HG03460 (cell line): ENCODE measurements at regions not wholly inside any gene's neighbourhood (a gene's known extent, or its start where the extent isn't known, plus 50 kb on each side); places are given as distances from the start of the nearest gene placed in this dataset.

Experiments used
- ATAC-seq: cut with Tn5 transposase; IDR thresholded peaks from one replicate; pipeline ENCODE4 v1.9.1; 2021; ENCODE audit not compliant: unreplicated experiment

DNA sequence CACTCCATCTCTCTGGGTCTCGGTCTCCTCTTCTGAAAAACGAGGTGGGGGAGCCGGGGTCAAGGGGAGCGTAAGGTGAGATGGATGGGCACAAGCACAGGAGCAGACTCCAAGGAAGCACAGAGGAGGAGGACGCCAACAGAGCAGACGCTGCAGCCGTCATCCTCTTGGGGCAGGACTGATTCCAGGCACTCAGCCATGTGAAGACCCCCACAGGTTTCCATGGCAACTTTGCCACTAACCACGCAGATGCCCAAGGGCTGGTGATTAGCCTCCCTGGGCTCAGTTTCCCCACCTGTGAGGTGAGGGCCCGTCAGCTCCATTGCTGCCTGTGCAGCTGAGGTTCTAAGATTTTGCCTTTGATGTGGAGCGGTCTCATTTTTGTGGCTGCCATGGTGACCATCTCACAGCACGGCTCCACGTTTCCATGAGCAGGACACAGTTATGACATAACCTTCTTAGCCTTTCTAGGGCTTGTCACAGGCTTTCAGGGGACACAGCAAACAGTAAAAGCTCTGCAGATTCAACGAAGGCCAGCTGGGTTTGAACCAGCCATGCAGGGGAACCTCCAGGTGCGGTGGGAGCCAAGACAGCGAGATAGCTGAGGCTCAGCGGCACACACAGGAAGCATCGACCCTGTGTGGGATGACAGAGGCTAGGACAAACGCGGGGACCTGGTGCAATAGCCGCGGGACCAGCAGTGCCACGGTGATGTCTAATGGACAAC lies 170.3 kb downstream of the NUP210 start:
- ATAC-seq, result no peak

DNA sequence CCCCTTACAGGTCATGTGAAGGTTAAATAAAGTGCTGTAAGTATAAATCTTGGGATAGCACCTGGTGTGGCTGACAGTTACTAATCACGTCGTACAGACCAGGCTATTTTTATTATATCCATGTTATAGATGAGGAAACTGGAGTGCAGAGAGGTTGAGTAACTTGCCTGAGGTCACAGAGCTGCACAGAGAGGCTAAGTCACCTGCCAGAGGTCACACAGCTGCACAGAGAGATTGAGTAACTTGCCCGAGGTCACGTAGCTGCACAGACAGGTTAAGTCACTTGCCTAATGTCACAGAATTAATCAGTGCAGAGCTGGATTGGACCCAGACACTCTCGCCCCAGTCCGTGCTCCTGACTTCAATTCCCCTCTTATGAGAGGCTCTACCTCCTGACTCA lies 171.5 kb downstream of the NUP210 start:
- no peak for ATAC-seq

DNA sequence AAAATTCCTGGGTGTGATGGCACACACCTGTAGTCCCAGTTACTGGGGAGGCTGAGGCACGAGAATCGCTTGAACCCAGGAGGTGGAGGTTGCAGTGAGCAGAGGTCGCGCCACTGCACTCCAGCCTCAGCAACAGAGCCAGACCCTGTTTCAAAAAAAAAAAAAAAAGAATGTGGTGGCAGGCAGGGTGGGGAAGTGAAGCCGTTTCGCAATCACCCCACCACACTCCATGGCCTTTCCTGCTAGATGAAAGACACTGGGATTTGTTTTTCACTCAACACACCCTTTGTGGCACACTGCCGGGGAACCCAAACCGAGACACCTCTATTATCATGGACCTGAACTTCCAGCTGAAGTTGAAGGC lies 172.4 kb upstream of the IQSEC1 start:
- no peak for ATAC-seq

DNA sequence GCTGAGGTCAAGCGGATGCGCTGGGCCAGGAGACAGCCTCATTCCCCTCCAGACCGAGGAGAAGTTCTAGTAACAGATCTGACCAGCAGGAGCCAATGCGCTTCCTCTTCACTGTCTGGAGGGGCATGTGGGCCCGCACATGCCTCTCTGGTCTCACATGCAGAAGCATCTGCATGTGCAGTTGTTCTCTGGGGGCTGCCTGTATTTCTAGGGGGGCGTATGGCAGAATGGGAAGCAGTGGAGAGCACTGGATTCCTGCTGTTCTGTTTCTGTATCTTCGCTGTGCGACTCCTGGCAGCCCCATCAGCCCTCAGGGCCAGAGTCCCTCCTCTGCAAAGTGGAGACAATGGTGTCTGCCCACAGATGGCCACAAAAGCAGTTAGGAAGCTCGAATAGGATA lies 170.4 kb upstream of the IQSEC1 start:
- ATAC-seq, result no peak

DNA sequence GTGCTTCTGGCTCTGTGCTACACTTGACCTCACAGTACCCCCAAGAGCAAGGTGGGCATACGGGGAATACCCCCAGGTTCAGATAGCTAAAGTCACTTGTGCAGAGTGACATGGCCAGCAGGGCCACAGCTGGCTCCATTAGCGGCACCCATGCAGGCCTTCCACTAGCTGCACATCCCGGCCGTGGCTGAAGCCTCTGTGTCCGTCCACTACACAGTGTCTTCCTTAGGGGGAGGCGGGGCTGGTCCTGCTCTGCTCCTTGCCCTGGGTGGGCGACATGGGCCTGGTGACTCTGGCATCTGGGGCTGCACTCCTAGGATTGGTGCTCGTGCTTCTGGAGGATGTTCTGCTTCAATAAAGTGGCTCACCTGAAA lies 169.1 kb upstream of the IQSEC1 start:
- no peak for ATAC-seq

DNA sequence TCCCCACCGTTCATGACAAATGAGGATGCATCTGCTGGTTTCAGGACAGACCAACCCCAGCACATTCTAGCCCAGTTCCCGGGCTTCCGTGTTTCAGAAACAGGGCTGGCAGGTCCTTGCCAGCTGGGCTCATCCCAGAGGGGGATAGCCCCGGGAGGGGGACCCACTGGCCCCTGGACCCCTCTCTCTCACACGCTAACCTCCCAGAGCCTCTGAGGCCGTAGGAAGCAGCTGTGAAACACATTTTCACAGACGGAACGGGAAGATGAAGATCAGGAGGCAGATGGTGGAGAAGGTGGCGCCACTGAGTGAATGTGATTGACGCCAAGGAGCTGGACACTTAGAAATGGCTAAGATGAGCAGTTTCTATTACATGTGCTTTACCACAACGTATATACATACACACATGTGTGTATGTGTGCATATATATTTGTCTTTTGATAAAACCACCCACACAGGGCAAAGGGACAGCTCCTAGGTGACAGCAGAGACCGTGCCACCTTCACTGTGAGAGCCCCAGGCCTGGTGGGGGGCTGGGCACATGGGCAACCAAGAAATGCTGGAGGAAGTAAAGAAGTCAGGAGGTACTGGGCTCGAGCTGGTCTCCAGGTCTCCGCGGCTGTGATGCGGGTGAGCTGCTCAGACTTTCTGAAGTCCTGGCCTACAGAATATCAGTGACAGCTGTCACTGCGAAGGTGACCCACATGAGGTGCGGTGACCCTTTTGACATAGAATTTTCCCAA lies 168.6 kb upstream of the IQSEC1 start:
- no peak for ATAC-seq

DNA sequence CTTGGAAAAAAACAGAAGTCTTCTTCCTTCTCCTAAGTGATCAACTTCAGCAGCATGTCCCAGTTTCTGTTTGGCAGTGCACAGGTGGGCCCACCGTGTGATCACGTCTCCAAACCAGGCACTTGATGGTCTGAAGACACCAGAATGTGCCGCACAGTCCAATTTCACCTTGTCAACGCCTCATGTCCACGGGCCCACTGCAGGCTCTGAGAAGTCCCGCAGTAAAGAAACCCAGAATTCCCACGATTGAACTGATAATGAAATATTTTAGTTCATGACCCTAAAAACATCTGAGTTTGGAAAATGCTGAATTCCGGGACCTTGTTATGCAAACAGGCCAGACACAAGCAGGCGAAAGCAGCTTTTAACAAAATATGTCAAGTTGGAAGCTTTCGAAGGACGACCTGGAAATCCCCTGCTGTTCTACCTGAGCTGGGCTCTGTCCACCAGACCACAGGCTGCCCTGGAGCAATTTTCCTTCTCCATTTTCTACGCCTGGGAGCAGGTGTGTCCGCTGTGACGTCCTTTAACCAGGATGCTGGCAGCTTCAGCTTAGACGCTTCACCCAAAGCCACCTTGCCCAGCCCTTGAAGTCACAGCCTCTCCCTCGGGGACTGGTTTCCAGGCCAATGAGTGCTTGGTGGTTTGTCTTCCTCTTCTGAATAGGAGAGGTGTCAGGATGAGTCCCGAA lies 167.8 kb upstream of the IQSEC1 start:
- no peak for ATAC-seq

DNA sequence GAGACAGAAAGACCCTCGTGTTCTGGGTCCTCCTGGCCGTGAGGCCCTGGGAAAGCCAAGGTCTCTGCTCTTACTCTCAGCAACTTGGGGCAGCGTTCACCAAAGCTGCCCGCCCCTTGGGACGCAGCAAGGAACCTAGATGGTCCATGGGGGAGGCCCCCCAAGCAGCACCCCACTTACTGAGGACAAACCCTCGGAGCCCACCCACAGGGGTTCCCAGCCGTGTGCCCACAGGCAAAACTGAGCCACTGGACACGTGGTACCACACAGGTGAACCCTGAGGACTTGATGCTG lies 166.2 kb upstream of the IQSEC1 start:
- no peak for ATAC-seq

DNA sequence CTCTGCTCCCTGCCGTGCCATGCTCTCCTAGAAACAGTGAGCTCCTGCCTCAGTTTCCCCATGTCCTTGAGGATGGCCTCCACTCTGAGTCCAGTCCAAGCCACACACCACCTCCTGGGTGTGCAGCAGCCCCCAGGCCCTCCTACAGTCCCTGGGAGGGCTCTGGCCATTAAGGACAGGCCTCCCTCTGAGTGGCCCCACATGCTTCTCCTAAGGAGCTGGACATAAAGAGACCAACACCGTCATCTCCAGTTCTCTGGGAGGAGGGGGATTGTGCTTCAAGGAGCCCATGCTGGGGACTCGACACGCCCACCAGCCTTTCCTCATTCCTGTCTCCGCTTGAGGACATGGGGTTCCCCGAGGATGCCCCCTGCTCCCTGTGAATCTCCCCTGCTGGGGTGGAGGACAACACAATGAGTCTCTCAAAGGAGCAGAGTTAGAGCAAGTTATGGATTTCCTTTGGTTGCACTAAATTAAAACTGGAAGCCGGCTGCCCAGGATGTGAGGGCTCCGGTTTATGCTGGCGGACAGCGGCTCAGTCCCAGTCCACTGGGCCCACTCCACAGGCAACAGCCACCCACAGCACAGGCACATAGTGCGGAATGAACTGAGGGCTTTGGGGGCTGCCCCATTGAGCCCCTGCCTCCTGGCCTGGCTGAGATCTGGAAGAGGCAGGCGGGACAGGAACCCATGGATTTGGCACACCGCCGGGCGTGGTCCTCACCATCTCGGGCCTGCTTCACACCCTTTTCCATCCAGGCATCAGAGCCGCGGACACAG lies 165.6 kb upstream of the IQSEC1 start:
- no peak for ATAC-seq

DNA sequence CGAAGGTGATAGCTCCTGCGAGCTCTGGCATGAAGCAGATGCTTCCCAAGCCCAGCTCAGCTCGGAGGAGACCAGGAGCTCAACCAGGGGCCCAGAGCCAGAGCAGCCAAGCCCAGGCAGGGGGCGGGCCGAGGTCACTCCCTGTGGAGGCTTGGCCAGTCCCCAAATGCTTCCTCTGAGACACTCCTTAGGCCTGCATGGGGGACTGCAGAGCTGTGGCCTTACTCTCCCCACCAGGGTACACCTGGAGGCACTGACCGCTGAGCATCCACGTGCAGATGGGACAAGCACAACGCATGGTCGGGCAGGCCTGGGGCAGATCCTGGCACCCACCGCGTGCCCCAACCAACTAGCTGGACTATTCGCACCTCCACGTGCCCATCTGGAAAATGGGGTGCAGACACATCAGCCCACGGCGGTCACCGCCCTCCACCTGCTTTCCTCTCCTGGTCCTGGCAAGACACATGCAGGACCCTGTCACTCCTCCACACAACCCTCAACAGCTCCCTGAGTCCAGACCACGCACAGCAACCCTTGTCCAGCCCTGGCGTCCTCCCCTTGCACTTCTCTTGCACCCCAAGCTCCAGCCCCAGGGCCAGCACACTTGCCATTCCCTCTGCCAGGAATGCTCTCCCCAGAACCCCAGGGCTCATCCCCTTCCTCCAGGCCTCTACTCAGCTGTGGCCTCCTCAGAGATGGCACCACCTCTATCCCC lies 164.7 kb upstream of the IQSEC1 start:
- ATAC-seq, result no peak

DNA sequence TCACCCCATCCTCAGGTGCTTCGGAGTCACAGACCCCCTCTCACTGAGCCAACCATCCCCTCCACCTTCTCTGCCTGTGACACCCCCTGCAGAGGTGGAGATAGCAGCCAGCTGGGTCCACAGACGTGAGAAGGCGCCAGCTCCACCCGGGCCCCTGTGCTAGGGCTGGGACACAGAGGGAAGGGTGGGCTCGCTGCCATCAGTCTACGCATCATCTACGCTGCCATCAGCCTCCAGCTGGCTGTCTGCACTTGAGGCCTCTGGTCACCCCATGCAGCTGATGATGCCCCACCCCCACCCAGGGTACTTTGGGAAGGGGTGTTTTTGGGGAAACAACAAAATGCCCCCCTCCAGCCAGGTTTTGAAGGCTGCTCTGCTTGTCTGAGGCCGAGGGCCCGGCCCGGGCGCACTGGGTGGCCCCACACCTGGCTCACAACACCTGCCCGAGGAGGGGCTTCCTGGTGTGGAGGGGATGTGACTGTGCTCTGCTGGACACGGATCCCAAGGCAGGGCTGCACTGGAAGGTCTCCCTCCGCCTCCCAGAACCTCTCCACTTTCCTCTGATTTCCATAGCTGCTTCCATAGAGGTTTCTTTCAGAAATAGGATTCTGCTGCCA lies 163.4 kb upstream of the IQSEC1 start:
- ATAC-seq, result no peak

DNA sequence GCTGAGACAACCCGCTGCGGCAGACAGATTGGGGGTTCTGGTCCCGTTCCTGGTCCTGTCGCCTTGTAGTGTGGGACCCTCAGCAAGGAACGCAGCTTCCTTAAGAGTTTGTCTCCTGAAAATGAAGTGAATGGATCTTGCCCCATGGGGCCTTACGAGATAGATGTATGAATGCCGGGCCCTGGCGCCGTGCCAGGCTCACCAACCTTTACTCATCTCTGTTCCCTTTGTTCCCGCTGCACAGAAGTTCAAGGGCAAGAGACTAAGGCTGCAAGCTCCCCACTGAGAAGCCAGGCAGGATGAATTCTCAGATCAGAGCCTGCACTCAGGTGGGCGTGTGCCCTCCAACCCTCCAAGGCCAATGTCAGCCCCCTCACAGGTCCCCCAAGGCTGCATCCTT lies 162.7 kb upstream of the IQSEC1 start:
- no peak for ATAC-seq

DNA sequence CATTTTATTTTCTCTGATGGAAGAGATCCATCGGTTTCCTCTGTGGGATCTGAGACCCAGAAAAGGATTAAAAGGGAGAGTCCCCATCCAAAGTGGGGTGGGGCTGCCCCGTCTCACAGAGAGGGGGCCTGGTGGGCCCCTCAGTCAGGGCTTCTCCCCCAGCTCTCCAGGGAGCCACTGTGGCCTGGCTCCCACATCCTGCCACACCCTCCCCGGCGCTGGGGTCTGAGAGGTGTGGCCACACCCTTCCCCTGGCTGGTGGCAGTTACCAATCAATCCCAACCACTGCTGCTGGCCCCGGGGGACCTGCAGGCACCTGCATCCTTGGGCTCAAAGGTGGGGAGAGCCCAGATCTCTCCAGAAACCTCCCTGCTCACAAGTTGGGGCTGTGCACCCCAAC lies 161.8 kb upstream of the IQSEC1 start:
- ATAC-seq, result peak; percentile 64

DNA sequence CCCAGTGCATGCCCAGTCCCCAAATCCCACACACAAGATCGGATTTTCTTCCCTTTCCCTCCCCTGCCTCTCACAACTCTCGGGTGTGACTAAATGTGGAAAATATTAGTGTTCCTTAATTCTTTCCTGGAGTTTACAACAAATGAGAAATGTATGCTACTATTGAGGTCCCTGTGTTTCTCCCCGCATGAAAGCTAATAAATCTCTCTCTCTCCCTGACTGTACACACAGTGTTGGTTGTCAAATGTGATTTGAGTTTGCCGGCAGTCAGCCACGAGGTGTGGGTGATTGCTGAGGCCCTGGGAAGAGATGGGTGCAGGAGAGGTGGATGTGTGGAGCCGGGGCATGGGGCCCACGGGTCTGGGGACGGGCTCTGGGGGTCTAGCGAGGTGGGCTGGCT lies 161.4 kb upstream of the IQSEC1 start:
- ATAC-seq, result peak; percentile 7

DNA sequence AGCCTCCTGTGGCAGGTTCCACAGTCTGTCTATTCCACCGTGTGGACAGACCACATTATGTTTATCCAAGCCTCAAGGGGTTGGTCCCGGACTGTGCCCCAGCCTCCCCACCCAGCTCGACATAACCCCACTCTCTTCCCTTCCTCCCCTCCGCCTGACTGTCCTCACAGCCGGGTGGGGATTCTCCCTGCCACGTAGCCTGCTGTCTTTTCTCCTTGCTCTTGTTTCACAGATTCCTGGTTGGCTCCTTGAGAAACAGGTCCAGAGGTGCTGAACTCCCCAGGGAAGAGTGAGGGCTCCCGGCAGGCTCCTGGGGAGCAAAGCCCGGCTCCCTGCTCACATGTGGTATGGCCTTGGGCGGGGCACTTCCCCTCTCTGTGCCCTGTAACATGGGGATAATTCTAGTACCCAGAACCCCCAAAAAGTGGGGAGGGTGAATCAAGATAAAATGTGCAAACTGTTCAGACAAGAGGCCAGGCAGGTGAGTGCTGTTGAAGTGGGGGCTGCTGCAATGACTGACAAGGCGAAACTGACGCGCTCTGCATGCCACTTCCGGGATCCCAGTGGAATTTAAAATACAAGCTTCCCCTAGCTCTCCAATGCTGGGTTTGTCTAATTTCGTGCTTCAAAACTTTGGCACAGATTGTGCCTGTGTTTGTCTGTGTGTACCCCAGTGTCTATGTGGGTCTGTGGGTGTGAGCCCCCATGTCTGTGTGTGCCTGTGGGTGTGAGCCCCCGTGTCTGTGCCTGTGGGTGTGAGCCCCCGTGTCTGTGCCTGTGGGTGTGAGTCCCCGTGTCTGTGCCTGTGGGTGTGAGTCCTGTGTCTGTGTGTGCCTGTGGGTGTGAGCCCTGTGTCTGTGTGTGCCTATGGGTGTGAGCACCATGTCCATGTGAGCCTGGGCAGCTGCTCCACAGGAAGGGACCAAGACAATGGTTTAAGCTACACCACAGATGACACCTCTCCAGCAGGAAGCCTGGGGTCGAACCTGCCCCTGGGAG lies 160.6 kb upstream of the IQSEC1 start:
- no peak for ATAC-seq

DNA sequence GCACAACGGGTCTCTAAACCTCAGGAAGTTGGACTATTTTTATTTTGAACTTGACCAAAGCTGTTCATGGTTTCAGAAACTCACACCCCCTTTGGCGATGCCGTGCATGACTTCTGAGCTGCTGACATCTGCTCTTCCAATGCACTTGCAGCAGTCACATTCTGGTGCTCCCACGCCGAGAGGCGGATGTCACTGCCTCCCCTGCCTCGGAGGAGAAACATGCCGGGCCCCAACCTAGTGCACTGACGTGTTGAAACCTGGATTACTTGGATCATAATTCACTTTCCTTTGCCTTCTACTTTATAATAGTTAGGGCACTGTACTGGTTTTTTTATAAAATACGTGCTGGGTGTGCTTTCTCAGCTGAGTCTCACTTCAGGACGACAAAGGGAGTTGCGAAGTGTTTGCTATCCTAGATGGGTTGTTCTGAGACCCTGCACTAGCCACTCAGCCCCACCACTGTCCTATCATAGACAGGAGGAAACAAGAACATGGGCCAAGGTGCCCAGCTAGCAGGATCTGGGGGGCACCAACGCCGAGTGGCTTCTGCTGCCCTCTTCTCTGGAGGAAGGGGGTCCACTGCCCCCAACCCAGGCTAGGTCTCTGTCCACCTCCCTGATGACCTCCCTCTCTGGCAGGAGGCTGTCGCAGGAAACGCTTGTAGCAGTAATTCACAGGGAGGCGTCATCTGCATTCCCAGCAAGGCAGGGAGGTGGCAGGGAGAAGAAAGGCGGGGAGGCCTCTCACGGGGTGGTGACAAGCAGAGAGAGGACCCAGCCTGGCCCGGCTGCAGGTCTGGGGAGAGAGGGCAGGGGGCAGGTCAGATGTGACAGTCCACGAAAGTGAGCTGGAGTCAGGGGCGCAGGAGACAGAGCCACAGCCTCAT lies 158.8 kb upstream of the IQSEC1 start:
- ATAC-seq, result no peak

DNA sequence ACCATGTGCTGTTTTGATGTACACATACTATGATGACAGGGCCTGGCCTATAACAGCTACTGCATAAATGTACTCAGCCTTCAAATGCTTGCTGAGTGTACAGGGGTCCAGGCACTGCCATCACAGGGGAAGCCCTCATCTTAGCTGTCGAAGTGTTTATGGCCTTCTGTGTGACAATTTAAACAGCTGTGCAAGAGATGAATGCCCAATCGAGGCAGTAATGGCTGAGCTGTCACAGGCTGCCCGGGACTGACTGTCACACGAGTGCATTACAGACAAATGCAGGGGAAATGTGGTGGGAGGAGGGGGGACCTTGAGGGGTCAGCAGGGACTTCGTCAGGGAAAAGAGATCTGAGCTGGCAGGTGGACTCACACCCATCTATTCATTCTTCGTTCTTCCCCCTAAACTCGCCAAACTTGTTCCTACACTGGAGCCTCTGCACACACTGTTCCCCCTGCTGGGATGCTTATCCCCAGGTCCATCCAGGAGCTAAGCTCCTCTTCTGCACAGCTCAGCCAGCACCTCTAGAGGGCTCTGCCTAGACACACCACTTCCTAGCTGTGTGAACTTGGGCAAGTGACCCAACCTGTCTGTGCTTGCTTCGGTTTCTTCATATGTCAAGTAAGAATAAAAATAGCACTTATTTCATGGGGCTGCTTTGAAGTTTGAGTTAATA lies 156.2 kb upstream of the IQSEC1 start:
- ATAC-seq, result no peak

DNA sequence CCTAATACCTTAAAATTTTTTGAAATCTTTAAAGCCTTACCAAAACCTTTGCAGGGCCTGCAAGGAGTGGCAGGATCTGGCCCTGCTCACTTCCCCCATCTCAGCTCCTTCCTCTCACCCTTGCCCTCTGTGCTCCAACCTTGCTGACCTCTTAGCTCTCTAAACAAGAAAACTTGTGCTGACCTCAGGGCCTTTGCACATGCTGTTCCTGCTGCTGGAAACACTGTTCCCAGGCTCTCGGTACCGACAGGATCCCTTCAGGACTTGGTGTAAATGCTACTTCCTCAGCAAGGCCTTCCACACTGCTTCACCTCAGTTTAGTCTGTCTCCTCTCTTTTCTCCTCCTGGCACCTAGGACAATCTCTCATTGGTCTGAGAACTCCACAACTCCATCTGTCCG lies 155.4 kb upstream of the IQSEC1 start:
- ATAC-seq, result no peak
